H1 (cell line): ENCODE measurements at regions not wholly inside any gene's neighbourhood (a gene's known extent, or its start where the extent isn't known, plus 50 kb on each side); places are given as distances from the start of the nearest gene placed in this dataset.

ENCODE experiments used
- CTCF ChIA-PET: fragments of 300-600 bp; sonication (Branson Sonifier 250); formaldehyde crosslinking; loops from one replicate; lab custom pipeline; 2021; ENCODE audit not compliant: partially characterized antibody; lab: Charles Lee
- POLR2A ChIA-PET: fragments of 300-600 bp; sonication (Branson Sonifier 250); formaldehyde crosslinking; loops from one replicate; lab custom pipeline; 2021; ENCODE audit warnings: inconsistent platforms; ENCODE audit not compliant: partially characterized antibody; lab: Charles Lee
- DNase-seq, 2 experiments: peaks; one replicate each; pipeline versions ENCODE4 v3.0.0 to v3.0.0-alpha.2; 2010 to 2022; ENCODE audit warnings: low spot score in 2 of 2, low read depth in 1 of 2, mixed read lengths in 1 of 2
- FAIRE-seq: peaks from 2 replicates; lab custom pipeline; 2011; peaks lifted over from hg19 to GRCh38; lab: Jason Lieb, UNC
- H2AFZ ChIP-seq: 2 replicates; pipeline ENCODE4 v1.8.1; 2012; ENCODE audit warnings: low read length, inconsistent platforms
- H2AK5ac ChIP-seq: 2 replicates; pipeline ENCODE4 v1.6.1; 2013; ENCODE audit warnings: low read depth, low read length
- H2BK120ac ChIP-seq: replicated peaks from 2 replicates; pipeline ENCODE3; 2013; ENCODE audit warnings: low read depth, low read length, inconsistent platforms
- H2BK12ac ChIP-seq: 2 replicates; pipeline ENCODE4 v1.6.1; 2013; ENCODE audit warnings: low read depth, low read length
- H2BK15ac ChIP-seq: 2 replicates; pipeline ENCODE4 v1.6.1; 2013; ENCODE audit warnings: low read length
- H2BK20ac ChIP-seq: 2 replicates; pipeline ENCODE4 v1.6.1; 2013; ENCODE audit warnings: low read length
- H2BK5ac ChIP-seq: 2 replicates; pipeline ENCODE4 v1.6.1; 2013; ENCODE audit warnings: low read depth, low read length
- H3K14ac ChIP-seq: 2 replicates; pipeline ENCODE4 v1.6.1; 2013; ENCODE audit warnings: inconsistent platforms; ENCODE audit not compliant: insufficient read length
- H3K18ac ChIP-seq: 2 replicates; pipeline ENCODE4 v1.6.1; 2013; ENCODE audit warnings: low read length; ENCODE audit errors: extremely low read depth
- H3K23ac ChIP-seq: 2 replicates; pipeline ENCODE4 v1.6.1; 2013; ENCODE audit warnings: inconsistent platforms; ENCODE audit not compliant: insufficient read length
- H3K23me2 ChIP-seq: 2 replicates; pipeline ENCODE4 v1.6.1; 2013; ENCODE audit warnings: low read depth, low read length
- H3K27ac ChIP-seq: 2 replicates; pipeline ENCODE4 v1.6.1; 2011; ENCODE audit warnings: low read depth, low read length, inconsistent platforms
- H3K27me3 ChIP-seq, 4 experiments: replicated peaks in 1 of 4; 1 replicate in 1 of 4; 2 replicates in 3 of 4; pipeline versions ENCODE4 v1.6.1 to v1.8.1; 2011 to 2013; ENCODE audit warnings: low read length in 3 of 4, mild to moderate bottlenecking in 3 of 4, inconsistent platforms in 2 of 4, mixed read lengths in 2 of 4, moderate library complexity in 1 of 4; ENCODE audit not compliant: control insufficient read depth in 3 of 4, insufficient read depth in 3 of 4; ENCODE audit errors: extremely low read depth in 1 of 4
- H3K36me3 ChIP-seq, 4 experiments: 2 replicates each; pipeline versions ENCODE4 v1.6.1 to v1.8.1; 2011 to 2013; ENCODE audit warnings: mild to moderate bottlenecking in 4 of 4, low read length in 3 of 4, moderate library complexity in 2 of 4, control low read depth in 1 of 4, inconsistent platforms in 1 of 4; ENCODE audit not compliant: insufficient read depth in 4 of 4, control insufficient read depth in 2 of 4
- H3K4ac ChIP-seq: replicated peaks from 2 replicates; pipeline ENCODE3; 2013; ENCODE audit warnings: low read length, low read depth, mixed read lengths, inconsistent platforms; ENCODE audit not compliant: insufficient read length
- H3K4me1 ChIP-seq, 4 experiments: replicated peaks in 1 of 4; 1 replicate in 1 of 4; 2 replicates in 3 of 4; pipeline versions ENCODE4 v1.6.1 to v1.8.1; 2011 to 2013; ENCODE audit warnings: low read length in 3 of 4, inconsistent platforms in 2 of 4, mixed read lengths in 1 of 4; ENCODE audit not compliant: insufficient read depth in 4 of 4, control insufficient read depth in 3 of 4
- H3K4me2 ChIP-seq, 2 experiments: 2 replicates each; pipeline versions ENCODE4 v1.6.1 to v1.8.1; 2011 to 2013; ENCODE audit warnings: low read depth in 2 of 2, low read length in 2 of 2, control low read depth in 1 of 2, inconsistent platforms in 1 of 2, mild to moderate bottlenecking in 1 of 2; ENCODE audit not compliant: insufficient read depth in 1 of 2
- H3K4me3 ChIP-seq, 4 experiments: fragments of 200-600, 300-600 bp in 1 of 4; sonication (generic), shearing (Covaris generic), sonication (Bioruptor Twin) in 1 of 4; 2 replicates each; pipeline versions ENCODE4 v1.5.1 to v1.8.1; 2011 to 2016; ENCODE audit warnings: low read length in 4 of 4, low read depth in 3 of 4, control low read depth in 2 of 4, inconsistent platforms in 2 of 4, mild to moderate bottlenecking in 2 of 4, mixed read lengths in 1 of 4, moderate library complexity in 1 of 4; ENCODE audit not compliant: insufficient read depth in 2 of 4; ENCODE audit errors: extremely low read depth in 1 of 4
- H3K56ac ChIP-seq: replicated peaks from 2 replicates; pipeline ENCODE3; 2013; ENCODE audit warnings: low read depth, mild to moderate bottlenecking, mixed read lengths, low read length, inconsistent platforms; ENCODE audit not compliant: insufficient read length
- H3K79me1 ChIP-seq: 2 replicates; pipeline ENCODE4 v1.6.1; 2013; ENCODE audit warnings: low read depth, low read length, control low read depth
- H3K79me2 ChIP-seq, 2 experiments: 2 replicates each; pipeline versions ENCODE4 v1.6.1 to v1.8.1; 2012 to 2013; ENCODE audit warnings: low read length in 2 of 2, mild to moderate bottlenecking in 2 of 2, inconsistent platforms in 1 of 2; ENCODE audit not compliant: insufficient read depth in 2 of 2, control insufficient read depth in 1 of 2
- H3K9ac ChIP-seq, 4 experiments: replicated peaks in 1 of 4; 1 replicate in 1 of 4; 2 replicates in 3 of 4; pipeline versions ENCODE4 v1.6.1 to v1.8.1; 2011 to 2013; ENCODE audit warnings: low read depth in 3 of 4, low read length in 3 of 4, control low read depth in 2 of 4, mild to moderate bottlenecking in 2 of 4, moderate library complexity in 2 of 4, inconsistent platforms in 1 of 4; ENCODE audit errors: extremely low read depth in 1 of 4
- H3K9me3 ChIP-seq, 2 experiments: 2 replicates each; pipeline versions ENCODE4 v1.6.1 to v1.8.1; 2012 to 2013; ENCODE audit warnings: mild to moderate bottlenecking in 2 of 2, moderate library complexity in 2 of 2, control low read depth in 1 of 2, inconsistent platforms in 1 of 2, low read depth in 1 of 2, low read length in 1 of 2, mixed read lengths in 1 of 2; ENCODE audit not compliant: insufficient read depth in 2 of 2
- H4K20me1 ChIP-seq, 2 experiments: replicated peaks in 1 of 2; 2 replicates each; pipeline versions ENCODE3 to v1.8.1; 2011 to 2013; ENCODE audit warnings: inconsistent platforms in 2 of 2, low read length in 2 of 2, mild to moderate bottlenecking in 1 of 2; ENCODE audit not compliant: insufficient read depth in 2 of 2, control insufficient read depth in 1 of 2
- H4K5ac ChIP-seq: 2 replicates; pipeline ENCODE4 v1.6.1; 2013; ENCODE audit warnings: low read length, low read depth, mixed read lengths, inconsistent platforms; ENCODE audit not compliant: insufficient read length
- H4K8ac ChIP-seq: 2 replicates; pipeline ENCODE4 v1.8.0; 2013; ENCODE audit warnings: mild to moderate bottlenecking, moderate library complexity, low read length, inconsistent platforms; ENCODE audit not compliant: insufficient read depth; ENCODE audit errors: extremely low read depth
- H4K91ac ChIP-seq: replicated peaks from 2 replicates; pipeline ENCODE3; 2013; ENCODE audit warnings: low read length, mixed read lengths, inconsistent platforms; ENCODE audit not compliant: insufficient read length
- CBX8 ChIP-seq: fragments of 300-800, 300-1000 bp; sonication (generic); IDR thresholded peaks from 2 replicates; pipeline ENCODE4 v1.7.1; 2016; ENCODE audit warnings: low read depth, low read length, borderline replicate concordance
- EZH2 ChIP-seq: fragments of 200-600 bp; sonication (generic); IDR thresholded peaks from 2 replicates; pipeline ENCODE4 v1.7.1; 2012; ENCODE audit warnings: low read depth, mild to moderate bottlenecking, moderate library complexity, low read length, inconsistent platforms; ENCODE audit not compliant: severe bottlenecking
- SIN3A ChIP-seq, 2 experiments: IDR thresholded peaks in 1 of 2; conservative IDR thresholded peaks in 1 of 2; 2 replicates each; pipeline ENCODE4 v1.6.1; 2011 to 2012; ENCODE audit warnings: low read length in 2 of 2, improper control_type of control experiment in 1 of 2, low read depth in 1 of 2, mild to moderate bottlenecking in 1 of 2
- TAF1 ChIP-seq: IDR thresholded peaks from 2 replicates; pipeline ENCODE4 v1.6.1; 2011; ENCODE audit warnings: mild to moderate bottlenecking, low read depth, low read length
- TBP ChIP-seq: IDR thresholded peaks from 2 replicates; pipeline ENCODE4 v1.6.1; 2011; ENCODE audit warnings: low read depth, low read length, improper control_type of control experiment
- TCF12 ChIP-seq: IDR thresholded peaks from 2 replicates; pipeline ENCODE4 v1.6.1; 2011; ENCODE audit warnings: low read depth, mild to moderate bottlenecking, low read length
- ZNF274 ChIP-seq: IDR thresholded peaks from 2 replicates; pipeline ENCODE4 v1.7.0; 2012; ENCODE audit warnings: low read length, borderline replicate concordance; ENCODE audit errors: extremely low read depth
- WGBS, 2 experiments: shearing (Covaris generic) in 1 of 2; methylation state at CpG; one replicate each; pipeline versions ENCODE4 v1.1.6 to v1.1.7; 2013 to 2015; ENCODE audit warnings: low lambda C conversion rate in 2 of 2, mixed read lengths in 2 of 2, inconsistent platforms in 1 of 2, low coverage in 1 of 2, missing lambda C conversion rate in 1 of 2; ENCODE audit not compliant: insufficient replicate concordance in 2 of 2, insufficient coverage in 1 of 2, insufficient read length in 1 of 2; ENCODE audit errors: extremely low coverage in 1 of 2, missing lambda C conversion rate in 1 of 2; 5-methylcytosine and 5-hydroxymethylcytosine counted together

- whole genome bisulfite sequencing, 2 experiments: 93% methylated on average over 19 of the region's 19 CpGs; no CpG with 5 or more reads in 1 of the 2 experiments
- FAIRE-seq: no peak
Measured at GRCh38 chr20:51154708-51155690, 132.1 kb upstream of the KCNG1 start.

More at GRCh38 chr20:51154708-51155690, 132.1 kb upstream of the KCNG1 start:
- Histone ChIP-seq H3K14ac (no peak overlapping the region), H3K9ac (no peak overlapping the region), H3K23ac (no peak overlapping the region), H3K36me3 (no peaks in the 10 kb centered on the region), H2BK15ac (no peak overlapping the region), H3K23me2 (no peaks in the 10 kb centered on the region), H3K4me3 (no peak overlapping the region), H3K4me1 (no peaks in the 10 kb centered on the region), H3K4me2 (no peak overlapping the region), H3K4ac (no peak overlapping the region), H3K9me3 (no peaks in the 10 kb centered on the region), H2BK120ac (no peak overlapping the region), H4K91ac (no peak overlapping the region), H4K20me1 (no peaks in the 10 kb centered on the region), H2BK5ac (no peak overlapping the region), H3K56ac (no peak overlapping the region), H3K27me3 (no peaks in the 10 kb centered on the region), H4K8ac (no peak overlapping the region), H4K5ac (no peak overlapping the region), H2BK12ac (no peak overlapping the region), H3K79me2 (no peaks in the 10 kb centered on the region), H3K18ac (no peak overlapping the region), H2AFZ (no peak overlapping the region), H2BK20ac (no peak overlapping the region), H3K27ac (no peak overlapping the region), H3K79me1 (no peaks in the 10 kb centered on the region), H2AK5ac (no peak overlapping the region)
- no peak for DNase-seq
- POLR2A ChIA-PET: no interaction called here
- TF ChIP-seq ZNF274: no peak
- TF ChIP-seq CBX8: no peak
- TF ChIP-seq TBP: no peak
- TF ChIP-seq TCF12: no peak
- no peak for TF ChIP-seq SIN3A (conservative IDR thresholded peaks at IDR 0.05 in 1 of 2, IDR thresholded peaks at IDR 0.05 in 1 of 2; ENCODE audit: low read depth in 1 of 2, low read length in 2 of 2)
- TF ChIP-seq TAF1: no peak
- no peak for TF ChIP-seq EZH2
- CTCF ChIA-PET: interaction anchor here (0.6 to 1.5 kb wide), 4 partner anchors 66 to 461 kb away, joined by 3 to 5 read pairs (median 4); no protein-coding TSS in a partner anchor
